GM23338 (cell line): ENCODE measurements at regions not wholly inside any gene's neighbourhood (a gene's known extent, or its start where the extent isn't known, plus 50 kb on each side); places are given as distances from the start of the nearest gene placed in this dataset.
A peak's percentile ranks its signal among the peaks of the same experiment; 100 is the strongest.

Source experiments
- ATAC-seq: fragments of 200-7000 bp; cut with Tn5 transposase; 3 replicates; pipeline ENCODE4 v1.9.1; 2020
- DNase-seq: peaks from one replicate; pipeline ENCODE4 v3.0.0-alpha.2; 2015; ENCODE audit warnings: low spot score
- H2AFZ ChIP-seq: fragments of 200-600 bp; sonication (generic); 2 replicates; pipeline ENCODE4 v1.8.0; 2016; ENCODE audit warnings: antibody characterized with exemption, mild to moderate bottlenecking, moderate library complexity
- H3F3A ChIP-seq: fragments of 200-600 bp; sonication (generic); replicated peaks from 2 replicates; pipeline ENCODE4 v1.8.0; 2017; ENCODE audit warnings: antibody characterized with exemption, mixed run types, low read depth
- H3K27ac ChIP-seq: fragments of 200-600 bp; sonication (generic); 2 replicates; pipeline ENCODE4 v1.6.1; 2016; ENCODE audit warnings: low read depth
- H3K27me3 ChIP-seq: fragments of 200-600 bp; sonication (generic); 2 replicates; pipeline ENCODE4 v1.8.0; 2016; ENCODE audit warnings: mild to moderate bottlenecking, mixed run types, moderate library complexity; ENCODE audit not compliant: insufficient read depth
- H3K36me3 ChIP-seq: fragments of 200-600 bp; sonication (generic); 2 replicates; pipeline ENCODE4 v1.8.0; 2016; ENCODE audit warnings: mild to moderate bottlenecking; ENCODE audit not compliant: insufficient read depth
- H3K4me1 ChIP-seq: fragments of 200-600 bp; sonication (generic); 2 replicates; pipeline ENCODE4 v1.8.0; 2016; ENCODE audit warnings: mild to moderate bottlenecking, moderate library complexity; ENCODE audit not compliant: insufficient read depth
- H3K4me2 ChIP-seq: fragments of 200-600 bp; sonication (generic); 2 replicates; pipeline ENCODE4 v1.7.1; 2017; ENCODE audit warnings: mixed run types
- H3K4me3 ChIP-seq: fragments of 200-600 bp; sonication (generic); 2 replicates; pipeline ENCODE4 v1.6.1; 2016; ENCODE audit warnings: mixed run types
- H3K79me2 ChIP-seq: fragments of 200-600 bp; sonication (generic); replicated peaks from 2 replicates; pipeline ENCODE4 v1.8.0; 2017; ENCODE audit warnings: mild to moderate bottlenecking; ENCODE audit not compliant: insufficient read depth
- H3K9me2 ChIP-seq: fragments of 200-600 bp; sonication (generic); 2 replicates; pipeline ENCODE4 v1.8.0; 2017; ENCODE audit not compliant: insufficient read depth
- H4K20me1 ChIP-seq: fragments of 200-600 bp; sonication (generic); replicated peaks from 2 replicates; pipeline ENCODE4 v1.8.0; 2017; ENCODE audit warnings: mild to moderate bottlenecking; ENCODE audit not compliant: insufficient read depth
- H3K27ac Mint-ChIP-seq: 2 replicates; pipeline ENCODE4 v1.8.0; 2020; ENCODE audit warnings: inconsistent platforms, mild to moderate bottlenecking, moderate library complexity, mixed read lengths
- H3K27me3 Mint-ChIP-seq: 3 replicates; pipeline ENCODE4 v1.8.0; 2022; ENCODE audit warnings: low read depth, mild to moderate bottlenecking, moderate library complexity, mixed read lengths, inconsistent platforms; ENCODE audit not compliant: insufficient read depth, poor library complexity
- H3K36me3 Mint-ChIP-seq: 3 replicates; pipeline ENCODE4 v1.8.0; 2021; ENCODE audit warnings: low read depth, mild to moderate bottlenecking, inconsistent platforms, moderate library complexity, mixed read lengths
- H3K4me1 Mint-ChIP-seq: 3 replicates; pipeline ENCODE4 v1.8.0; 2020; ENCODE audit warnings: mild to moderate bottlenecking, inconsistent platforms, mixed read lengths
- H3K4me3 Mint-ChIP-seq: 3 replicates; pipeline ENCODE4 v1.8.0; 2021; ENCODE audit warnings: moderate library complexity, mild to moderate bottlenecking, inconsistent platforms, mixed read lengths
- H3K9me3 Mint-ChIP-seq: 3 replicates; pipeline ENCODE4 v1.8.0; 2020; ENCODE audit warnings: moderate library complexity, mild to moderate bottlenecking, inconsistent platforms, mixed read lengths
- CREB1 ChIP-seq: fragments of 250-450 bp; sonication (Bioruptor Pico); IDR thresholded peaks from 2 replicates; pipeline ENCODE4 v1.5.0; 2020; ENCODE audit warnings: low read depth, mild to moderate bottlenecking, moderate library complexity
- EZH2 ChIP-seq: fragments of 200-600 bp; sonication (generic); IDR thresholded peaks from one replicate; pipeline ENCODE4 v1.8.0; 2017; ENCODE audit warnings: antibody characterized with exemption, mild to moderate bottlenecking, low read depth; ENCODE audit not compliant: unreplicated experiment
- EZH2phosphoT487 ChIP-seq: fragments of 200-600 bp; sonication (generic); IDR thresholded peaks from one replicate; pipeline ENCODE4 v1.8.1; 2018; ENCODE audit warnings: antibody characterized with exemption; ENCODE audit not compliant: unreplicated experiment
- JUNB ChIP-seq: IDR thresholded peaks from one replicate; pipeline ENCODE4 v1.6.1; 2016; ENCODE audit warnings: antibody characterized with exemption; ENCODE audit not compliant: unreplicated experiment
- NANOG ChIP-seq: IDR thresholded peaks from 2 replicates; pipeline ENCODE4 v1.6.1; 2016; ENCODE audit warnings: antibody characterized with exemption, borderline replicate concordance
- POLR2AphosphoS5 ChIP-seq: IDR thresholded peaks from 2 replicates; pipeline ENCODE4 v1.6.1; 2016; ENCODE audit warnings: antibody characterized with exemption, low read depth
- STAT1 ChIP-seq: IDR thresholded peaks from one replicate; pipeline ENCODE4 v1.6.1; 2016; ENCODE audit warnings: antibody characterized with exemption; ENCODE audit not compliant: unreplicated experiment
- ZNF114 ChIP-seq: fragments of 250-450 bp; sonication (Bioruptor Pico); IDR thresholded peaks from 2 replicates; pipeline ENCODE4 v1.5.0; 2020; ENCODE audit warnings: mild to moderate bottlenecking, moderate library complexity
- ZNF331 ChIP-seq: fragments of 250-450 bp; sonication (Bioruptor Pico); IDR thresholded peaks from 2 replicates; pipeline ENCODE4 v1.5.0; 2020; ENCODE audit warnings: low read depth, mild to moderate bottlenecking, moderate library complexity
- TF ChIP-seq, protein P1 (sequence below): IDR thresholded peaks from 2 replicates; pipeline ENCODE4 v1.6.1; 2016; ENCODE audit warnings: antibody characterized with exemption
- TF ChIP-seq, protein P2 (sequence below): fragments of 250-450 bp; sonication (Bioruptor Pico); IDR thresholded peaks from 2 replicates; pipeline ENCODE4 v1.5.0; 2020; ENCODE audit warnings: mild to moderate bottlenecking, moderate library complexity
- TF ChIP-seq, protein P3 (sequence below): IDR thresholded peaks from one replicate; pipeline ENCODE4 v1.6.1; 2018; ENCODE audit warnings: antibody characterized with exemption; ENCODE audit not compliant: unreplicated experiment
- TF ChIP-seq, protein P4 (sequence below), 2 experiments: fragments of 200-600 bp in 1 of 2; sonication (generic) in 1 of 2; conservative IDR thresholded peaks; 2 replicates each; pipeline versions ENCODE4 v1.5.1 to v1.6.1; 2016 to 2017; ENCODE audit warnings: antibody characterized with exemption in 2 of 2, low read depth in 2 of 2, mild to moderate bottlenecking in 2 of 2, moderate library complexity in 1 of 2

DNA sequence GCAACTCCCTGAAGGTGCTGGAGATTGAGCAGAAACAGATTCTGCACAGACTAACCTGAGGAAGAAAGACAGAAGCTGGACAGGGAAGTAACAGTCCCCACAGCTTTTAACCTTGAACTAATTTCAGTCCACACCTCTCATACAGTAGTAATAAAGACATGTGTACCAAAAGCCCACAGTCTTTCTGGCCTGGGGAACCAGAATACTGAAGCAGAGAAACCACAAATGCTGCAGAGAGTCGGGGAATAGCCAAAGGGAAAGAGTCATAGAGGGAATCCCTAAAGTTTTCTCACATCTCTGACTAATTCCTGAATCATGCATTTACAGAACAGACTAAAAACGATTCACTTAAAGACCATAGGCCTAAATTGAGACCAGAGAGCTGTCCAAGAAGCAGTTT is 503.4 kb upstream of the NECTIN3 start:
- Mint-ChIP-seq H3K4me1 (peaks cover 5% of the 10 kb centered on the region), H3K36me3 (peaks cover 21% of the 10 kb centered on the region; the same call in 2 of the 3 replicates), H3K27me3 (no peaks in the 10 kb centered on the region), H3K9me3 (peaks cover 8% of the 10 kb centered on the region), H3K27ac (no peak overlapping the region), H3K4me3 (no peak overlapping the region)
- ATAC-seq (no peak), DNase-seq (no peak)
- no peaks in the 10 kb centered on the region for H3K27me3 ChIP-seq
- H3K4me3 ChIP-seq = no peak overlapping the region
- peaks cover 13% of the 10 kb centered on the region; the same call in 1 of the 2 replicates for H3K9me2 ChIP-seq
- H2AFZ ChIP-seq = peak overlapping the region; percentile 8; the same call in 1 of the 2 replicates
- H3K79me2 ChIP-seq = no peaks in the 10 kb centered on the region
- H3K4me1 ChIP-seq = no peaks in the 10 kb centered on the region
- H4K20me1 ChIP-seq = no peaks in the 10 kb centered on the region
- no peak overlapping the region for H3K27ac ChIP-seq
- no peak overlapping the region for H3K4me2 ChIP-seq
- H3F3A ChIP-seq = no peaks in the 10 kb centered on the region
- no peaks in the 10 kb centered on the region for H3K36me3 ChIP-seq
- TF ChIP-seq POLR2AphosphoS5 (no peak), NANOG (no peak), EZH2 (no peak), ZNF331 (CRISPR knock-in tag) (no peak), ZNF114 (no peak), EZH2phosphoT487 (no peak), CREB1 (CRISPR knock-in tag) (no peak), JUNB (no peak), STAT1 (no peak)
- TF ChIP-seq, protein P1, sequence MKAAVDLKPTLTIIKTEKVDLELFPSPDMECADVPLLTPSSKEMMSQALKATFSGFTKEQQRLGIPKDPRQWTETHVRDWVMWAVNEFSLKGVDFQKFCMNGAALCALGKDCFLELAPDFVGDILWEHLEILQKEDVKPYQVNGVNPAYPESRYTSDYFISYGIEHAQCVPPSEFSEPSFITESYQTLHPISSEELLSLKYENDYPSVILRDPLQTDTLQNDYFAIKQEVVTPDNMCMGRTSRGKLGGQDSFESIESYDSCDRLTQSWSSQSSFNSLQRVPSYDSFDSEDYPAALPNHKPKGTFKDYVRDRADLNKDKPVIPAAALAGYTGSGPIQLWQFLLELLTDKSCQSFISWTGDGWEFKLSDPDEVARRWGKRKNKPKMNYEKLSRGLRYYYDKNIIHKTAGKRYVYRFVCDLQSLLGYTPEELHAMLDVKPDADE = no peak
- TF ChIP-seq, protein P2, sequence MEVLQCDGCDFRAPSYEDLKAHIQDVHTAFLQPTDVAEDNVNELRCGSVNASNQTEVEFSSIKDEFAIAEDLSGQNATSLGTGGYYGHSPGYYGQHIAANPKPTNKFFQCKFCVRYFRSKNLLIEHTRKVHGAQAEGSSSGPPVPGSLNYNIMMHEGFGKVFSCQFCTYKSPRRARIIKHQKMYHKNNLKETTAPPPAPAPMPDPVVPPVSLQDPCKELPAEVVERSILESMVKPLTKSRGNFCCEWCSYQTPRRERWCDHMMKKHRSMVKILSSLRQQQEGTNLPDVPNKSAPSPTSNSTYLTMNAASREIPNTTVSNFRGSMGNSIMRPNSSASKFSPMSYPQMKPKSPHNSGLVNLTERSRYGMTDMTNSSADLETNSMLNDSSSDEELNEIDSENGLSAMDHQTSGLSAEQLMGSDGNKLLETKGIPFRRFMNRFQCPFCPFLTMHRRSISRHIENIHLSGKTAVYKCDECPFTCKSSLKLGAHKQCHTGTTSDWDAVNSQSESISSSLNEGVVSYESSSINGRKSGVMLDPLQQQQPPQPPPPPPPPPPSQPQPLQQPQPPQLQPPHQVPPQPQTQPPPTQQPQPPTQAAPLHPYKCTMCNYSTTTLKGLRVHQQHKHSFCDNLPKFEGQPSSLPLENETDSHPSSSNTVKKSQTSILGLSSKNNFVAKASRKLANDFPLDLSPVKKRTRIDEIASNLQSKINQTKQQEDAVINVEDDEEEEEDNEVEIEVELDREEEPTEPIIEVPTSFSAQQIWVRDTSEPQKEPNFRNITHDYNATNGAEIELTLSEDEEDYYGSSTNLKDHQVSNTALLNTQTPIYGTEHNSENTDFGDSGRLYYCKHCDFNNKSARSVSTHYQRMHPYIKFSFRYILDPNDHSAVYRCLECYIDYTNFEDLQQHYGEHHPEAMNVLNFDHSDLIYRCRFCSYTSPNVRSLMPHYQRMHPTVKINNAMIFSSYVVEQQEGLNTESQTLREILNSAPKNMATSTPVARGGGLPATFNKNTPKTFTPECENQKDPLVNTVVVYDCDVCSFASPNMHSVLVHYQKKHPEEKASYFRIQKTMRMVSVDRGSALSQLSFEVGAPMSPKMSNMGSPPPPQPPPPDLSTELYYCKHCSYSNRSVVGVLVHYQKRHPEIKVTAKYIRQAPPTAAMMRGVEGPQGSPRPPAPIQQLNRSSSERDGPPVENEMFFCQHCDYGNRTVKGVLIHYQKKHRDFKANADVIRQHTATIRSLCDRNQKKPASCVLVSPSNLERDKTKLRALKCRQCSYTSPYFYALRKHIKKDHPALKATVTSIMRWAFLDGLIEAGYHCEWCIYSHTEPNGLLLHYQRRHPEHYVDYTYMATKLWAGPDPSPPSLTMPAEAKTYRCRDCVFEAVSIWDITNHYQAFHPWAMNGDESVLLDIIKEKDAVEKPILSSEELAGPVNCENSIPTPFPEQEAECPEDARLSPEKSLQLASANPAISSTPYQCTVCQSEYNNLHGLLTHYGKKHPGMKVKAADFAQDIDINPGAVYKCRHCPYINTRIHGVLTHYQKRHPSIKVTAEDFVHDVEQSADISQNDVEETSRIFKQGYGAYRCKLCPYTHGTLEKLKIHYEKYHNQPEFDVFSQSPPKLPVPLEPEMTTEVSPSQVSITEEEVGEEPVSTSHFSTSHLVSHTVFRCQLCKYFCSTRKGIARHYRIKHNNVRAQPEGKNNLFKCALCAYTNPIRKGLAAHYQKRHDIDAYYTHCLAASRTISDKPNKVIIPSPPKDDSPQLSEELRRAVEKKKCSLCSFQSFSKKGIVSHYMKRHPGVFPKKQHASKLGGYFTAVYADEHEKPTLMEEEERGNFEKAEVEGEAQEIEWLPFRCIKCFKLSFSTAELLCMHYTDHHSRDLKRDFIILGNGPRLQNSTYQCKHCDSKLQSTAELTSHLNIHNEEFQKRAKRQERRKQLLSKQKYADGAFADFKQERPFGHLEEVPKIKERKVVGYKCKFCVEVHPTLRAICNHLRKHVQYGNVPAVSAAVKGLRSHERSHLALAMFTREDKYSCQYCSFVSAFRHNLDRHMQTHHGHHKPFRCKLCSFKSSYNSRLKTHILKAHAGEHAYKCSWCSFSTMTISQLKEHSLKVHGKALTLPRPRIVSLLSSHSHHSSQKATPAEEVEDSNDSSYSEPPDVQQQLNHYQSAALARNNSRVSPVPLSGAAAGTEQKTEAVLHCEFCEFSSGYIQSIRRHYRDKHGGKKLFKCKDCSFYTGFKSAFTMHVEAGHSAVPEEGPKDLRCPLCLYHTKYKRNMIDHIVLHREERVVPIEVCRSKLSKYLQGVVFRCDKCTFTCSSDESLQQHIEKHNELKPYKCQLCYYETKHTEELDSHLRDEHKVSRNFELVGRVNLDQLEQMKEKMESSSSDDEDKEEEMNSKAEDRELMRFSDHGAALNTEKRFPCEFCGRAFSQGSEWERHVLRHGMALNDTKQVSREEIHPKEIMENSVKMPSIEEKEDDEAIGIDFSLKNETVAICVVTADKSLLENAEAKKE (CRISPR knock-in tag) = no peak
- TF ChIP-seq, protein P3, sequence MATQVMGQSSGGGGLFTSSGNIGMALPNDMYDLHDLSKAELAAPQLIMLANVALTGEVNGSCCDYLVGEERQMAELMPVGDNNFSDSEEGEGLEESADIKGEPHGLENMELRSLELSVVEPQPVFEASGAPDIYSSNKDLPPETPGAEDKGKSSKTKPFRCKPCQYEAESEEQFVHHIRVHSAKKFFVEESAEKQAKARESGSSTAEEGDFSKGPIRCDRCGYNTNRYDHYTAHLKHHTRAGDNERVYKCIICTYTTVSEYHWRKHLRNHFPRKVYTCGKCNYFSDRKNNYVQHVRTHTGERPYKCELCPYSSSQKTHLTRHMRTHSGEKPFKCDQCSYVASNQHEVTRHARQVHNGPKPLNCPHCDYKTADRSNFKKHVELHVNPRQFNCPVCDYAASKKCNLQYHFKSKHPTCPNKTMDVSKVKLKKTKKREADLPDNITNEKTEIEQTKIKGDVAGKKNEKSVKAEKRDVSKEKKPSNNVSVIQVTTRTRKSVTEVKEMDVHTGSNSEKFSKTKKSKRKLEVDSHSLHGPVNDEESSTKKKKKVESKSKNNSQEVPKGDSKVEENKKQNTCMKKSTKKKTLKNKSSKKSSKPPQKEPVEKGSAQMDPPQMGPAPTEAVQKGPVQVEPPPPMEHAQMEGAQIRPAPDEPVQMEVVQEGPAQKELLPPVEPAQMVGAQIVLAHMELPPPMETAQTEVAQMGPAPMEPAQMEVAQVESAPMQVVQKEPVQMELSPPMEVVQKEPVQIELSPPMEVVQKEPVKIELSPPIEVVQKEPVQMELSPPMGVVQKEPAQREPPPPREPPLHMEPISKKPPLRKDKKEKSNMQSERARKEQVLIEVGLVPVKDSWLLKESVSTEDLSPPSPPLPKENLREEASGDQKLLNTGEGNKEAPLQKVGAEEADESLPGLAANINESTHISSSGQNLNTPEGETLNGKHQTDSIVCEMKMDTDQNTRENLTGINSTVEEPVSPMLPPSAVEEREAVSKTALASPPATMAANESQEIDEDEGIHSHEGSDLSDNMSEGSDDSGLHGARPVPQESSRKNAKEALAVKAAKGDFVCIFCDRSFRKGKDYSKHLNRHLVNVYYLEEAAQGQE = no peak
- TF ChIP-seq, protein P4, sequence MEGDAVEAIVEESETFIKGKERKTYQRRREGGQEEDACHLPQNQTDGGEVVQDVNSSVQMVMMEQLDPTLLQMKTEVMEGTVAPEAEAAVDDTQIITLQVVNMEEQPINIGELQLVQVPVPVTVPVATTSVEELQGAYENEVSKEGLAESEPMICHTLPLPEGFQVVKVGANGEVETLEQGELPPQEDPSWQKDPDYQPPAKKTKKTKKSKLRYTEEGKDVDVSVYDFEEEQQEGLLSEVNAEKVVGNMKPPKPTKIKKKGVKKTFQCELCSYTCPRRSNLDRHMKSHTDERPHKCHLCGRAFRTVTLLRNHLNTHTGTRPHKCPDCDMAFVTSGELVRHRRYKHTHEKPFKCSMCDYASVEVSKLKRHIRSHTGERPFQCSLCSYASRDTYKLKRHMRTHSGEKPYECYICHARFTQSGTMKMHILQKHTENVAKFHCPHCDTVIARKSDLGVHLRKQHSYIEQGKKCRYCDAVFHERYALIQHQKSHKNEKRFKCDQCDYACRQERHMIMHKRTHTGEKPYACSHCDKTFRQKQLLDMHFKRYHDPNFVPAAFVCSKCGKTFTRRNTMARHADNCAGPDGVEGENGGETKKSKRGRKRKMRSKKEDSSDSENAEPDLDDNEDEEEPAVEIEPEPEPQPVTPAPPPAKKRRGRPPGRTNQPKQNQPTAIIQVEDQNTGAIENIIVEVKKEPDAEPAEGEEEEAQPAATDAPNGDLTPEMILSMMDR (conservative IDR thresholded peaks at IDR 0.05; ENCODE audit: low read depth in 2 of 2) = no peak
